H9 (cell line): ENCODE measurements at regions not wholly inside any gene's neighbourhood (a gene's known extent, or its start where the extent isn't known, plus 50 kb on each side); places are given as distances from the start of the nearest gene placed in this dataset.

Experiments used
- DNase-seq: peaks from one replicate; pipeline ENCODE4 v3.0.0-alpha.2; 2017
- H2AFZ ChIP-seq: one replicate; pipeline ENCODE4 v1.6.1; 2013; ENCODE audit warnings: mild to moderate bottlenecking, low read length, control low read depth, moderate library complexity
- H2AK5ac ChIP-seq: 2 replicates; pipeline ENCODE4 v1.6.1; 2013; ENCODE audit warnings: low read length, control low read depth, mixed read lengths; ENCODE audit not compliant: insufficient read length
- H2BK120ac ChIP-seq: one replicate; pipeline ENCODE4 v1.6.1; 2013; ENCODE audit warnings: low read depth, mild to moderate bottlenecking, low read length, control low read depth, inconsistent platforms; ENCODE audit not compliant: poor library complexity, severe bottlenecking
- H2BK12ac ChIP-seq: 2 replicates; pipeline ENCODE4 v1.6.1; 2013; ENCODE audit warnings: low read length, control low read depth, mixed read lengths, low read depth; ENCODE audit not compliant: insufficient read length
- H2BK15ac ChIP-seq: 2 replicates; pipeline ENCODE4 v1.6.1; 2013; ENCODE audit warnings: low read depth, low read length, control low read depth
- H2BK20ac ChIP-seq: one replicate; pipeline ENCODE4 v1.6.1; 2013; ENCODE audit warnings: low read depth, mild to moderate bottlenecking, low read length, control low read depth, inconsistent platforms; ENCODE audit not compliant: poor library complexity, severe bottlenecking
- H2BK5ac ChIP-seq: 2 replicates; pipeline ENCODE4 v1.6.1; 2013; ENCODE audit warnings: low read length, control low read depth, mixed read lengths; ENCODE audit not compliant: insufficient read length
- H3K14ac ChIP-seq: 2 replicates; pipeline ENCODE4 v1.6.1; 2013; ENCODE audit warnings: low read length, control low read depth; ENCODE audit not compliant: insufficient read depth
- H3K18ac ChIP-seq: 2 replicates; pipeline ENCODE4 v1.6.1; 2013; ENCODE audit warnings: low read depth, mild to moderate bottlenecking, mixed read lengths, low read length, control low read depth; ENCODE audit not compliant: insufficient read length
- H3K23ac ChIP-seq: 2 replicates; pipeline ENCODE4 v1.6.1; 2013; ENCODE audit warnings: low read length, control low read depth, mixed read lengths, low read depth; ENCODE audit not compliant: insufficient read length
- H3K23me2 ChIP-seq: 2 replicates; pipeline ENCODE4 v1.6.1; 2013; ENCODE audit warnings: low read depth, mild to moderate bottlenecking, mixed read lengths, low read length, control low read depth; ENCODE audit not compliant: insufficient read length, poor library complexity, severe bottlenecking
- H3K27ac ChIP-seq: 2 replicates; pipeline ENCODE4 v1.5.1; 2013; ENCODE audit warnings: low read length, control low read depth, mixed read lengths, low read depth; ENCODE audit not compliant: insufficient read length
- H3K27me3 ChIP-seq: 2 replicates; pipeline ENCODE4 v1.6.1; 2013; ENCODE audit warnings: low read length, control low read depth, inconsistent platforms; ENCODE audit not compliant: insufficient read depth
- H3K4ac ChIP-seq: 2 replicates; pipeline ENCODE4 v1.6.1; 2013; ENCODE audit warnings: low read depth, mild to moderate bottlenecking, control low read depth, inconsistent platforms, low read length, moderate library complexity
- H3K4me1 ChIP-seq: 2 replicates; pipeline ENCODE4 v1.6.1; 2013; ENCODE audit warnings: low read length, control low read depth, inconsistent platforms; ENCODE audit not compliant: insufficient read depth
- H3K4me2 ChIP-seq: 2 replicates; pipeline ENCODE4 v1.6.1; 2013; ENCODE audit warnings: low read length, control low read depth, mixed read lengths; ENCODE audit not compliant: insufficient read length, insufficient read depth
- H3K56ac ChIP-seq: 2 replicates; pipeline ENCODE4 v1.6.1; 2013; ENCODE audit warnings: low read depth, mild to moderate bottlenecking, mixed read lengths, low read length, control low read depth; ENCODE audit not compliant: insufficient read length
- H3K79me1 ChIP-seq: 2 replicates; pipeline ENCODE4 v1.6.1; 2013; ENCODE audit warnings: low read depth, mild to moderate bottlenecking, moderate library complexity, low read length, control low read depth, inconsistent platforms; ENCODE audit not compliant: insufficient read depth, poor library complexity, severe bottlenecking
- H3K79me2 ChIP-seq: 2 replicates; pipeline ENCODE4 v1.6.1; 2013; ENCODE audit warnings: low read length, control low read depth, inconsistent platforms; ENCODE audit not compliant: insufficient read depth
- H3K9ac ChIP-seq: 2 replicates; pipeline ENCODE4 v1.6.1; 2013; ENCODE audit warnings: low read length, control low read depth, mixed read lengths; ENCODE audit not compliant: insufficient read length; ENCODE audit errors: extremely low read depth
- H3K9me3 ChIP-seq: one replicate; pipeline ENCODE4 v1.6.1; 2013; ENCODE audit warnings: low read depth, low read length, inconsistent platforms; ENCODE audit not compliant: control insufficient read depth
- H3T11ph ChIP-seq: one replicate; pipeline ENCODE4 v1.6.1; 2013; ENCODE audit warnings: mild to moderate bottlenecking, low read length, control low read depth, inconsistent platforms
- H4K20me1 ChIP-seq: one replicate; pipeline ENCODE4 v1.6.1; 2013; ENCODE audit not compliant: control insufficient read depth, insufficient read length, insufficient read depth
- H4K5ac ChIP-seq: 2 replicates; pipeline ENCODE4 v1.6.1; 2013; ENCODE audit warnings: low read depth, mild to moderate bottlenecking, mixed read lengths, low read length, control low read depth; ENCODE audit not compliant: insufficient read length
- H4K8ac ChIP-seq: replicated peaks from 2 replicates; pipeline ENCODE4 v1.6.1; 2013; ENCODE audit warnings: low read length, control low read depth, mixed read lengths, low read depth; ENCODE audit not compliant: insufficient read length
- H4K91ac ChIP-seq: 2 replicates; pipeline ENCODE4 v1.6.1; 2013; ENCODE audit warnings: low read depth, mild to moderate bottlenecking, moderate library complexity, mixed read lengths, low read length, control low read depth; ENCODE audit not compliant: insufficient read length
- H3K27ac Mint-ChIP-seq, 3 experiments: 2 replicates in 2 of 3; 3 replicates in 1 of 3; pipeline ENCODE4 v1.8.0; 2020 to 2021; ENCODE audit warnings: mixed read lengths in 3 of 3, mild to moderate bottlenecking in 1 of 3, moderate library complexity in 1 of 3
- H3K27me3 Mint-ChIP-seq: 2 replicates; pipeline ENCODE4 v1.8.0; 2021; ENCODE audit warnings: low read depth, mild to moderate bottlenecking, moderate library complexity, mixed read lengths
- H3K36me3 Mint-ChIP-seq, 3 experiments: 2 replicates in 2 of 3; 3 replicates in 1 of 3; pipeline ENCODE4 v1.8.0; 2020 to 2021; ENCODE audit warnings: low read depth in 3 of 3, mixed read lengths in 3 of 3; ENCODE audit not compliant: insufficient read depth in 1 of 3
- H3K4me1 Mint-ChIP-seq, 2 experiments: 2 replicates each; pipeline ENCODE4 v1.8.0; 2020; ENCODE audit warnings: mixed read lengths in 2 of 2
- H3K4me3 Mint-ChIP-seq, 2 experiments: 2 replicates in 1 of 2; 3 replicates in 1 of 2; pipeline ENCODE4 v1.8.0; 2020 to 2021; ENCODE audit warnings: mild to moderate bottlenecking in 2 of 2, mixed read lengths in 2 of 2, moderate library complexity in 1 of 2
- H3K9me3 Mint-ChIP-seq, 2 experiments: 2 replicates in 1 of 2; 3 replicates in 1 of 2; pipeline ENCODE4 v1.8.0; 2020; ENCODE audit warnings: mild to moderate bottlenecking in 2 of 2, mixed read lengths in 2 of 2, moderate library complexity in 1 of 2
- CTCF ChIP-seq: fragments of 200-600 bp; sonication (generic); conservative IDR thresholded peaks from 3 replicates; pipeline ENCODE4 v1.8.0; 2021; ENCODE audit warnings: antibody characterized with exemption, mild to moderate bottlenecking
- WGBS: extraction: QIAGEN DNeasy Blood & Tissue Kit; methylation state at CpG from one replicate; pipeline ENCODE4 v1.1.7; 2013; ENCODE audit warnings: missing lambda C conversion rate, low lambda C conversion rate, mixed read lengths; ENCODE audit not compliant: insufficient read length; ENCODE audit errors: extremely low coverage; 5-methylcytosine and 5-hydroxymethylcytosine counted together

GRCh38 chr19:21626091-21626490 lies 120.7 kb downstream of the ZNF429 start:
- H3K36me3 Mint-ChIP-seq, result peaks cover 7 to 16% (median 10%) of the 10 kb centered on the region in 3 experiments; a peak in 6 of 7 replicates
- no peak overlapping the region for H3K4me2 ChIP-seq

More at GRCh38 chr19:21626091-21626490, 120.7 kb downstream of the ZNF429 start:
- TF ChIP-seq CTCF, result no peak
- Histone ChIP-seq H3K23me2 (no peaks in the 10 kb centered on the region), H4K91ac (no peak overlapping the region), H3K4ac (no peak overlapping the region), H3K23ac (no peak overlapping the region), H2BK5ac (no peak overlapping the region), H3K27me3 (no peaks in the 10 kb centered on the region), H4K20me1 (no peaks in the 10 kb centered on the region), H2AK5ac (no peak overlapping the region), H3K9me3 (peaks cover 31% of the 10 kb centered on the region), H3K79me1 (no peaks in the 10 kb centered on the region), H3K9ac (no peak overlapping the region), H3K14ac (no peak overlapping the region), H3K27ac (no peak overlapping the region), H2AFZ (no peak overlapping the region), H3T11ph (no peak overlapping the region), H3K56ac (no peak overlapping the region), H2BK15ac (no peak overlapping the region), H3K18ac (no peak overlapping the region), H4K8ac (no peak overlapping the region), H3K4me1 (no peaks in the 10 kb centered on the region), H4K5ac (no peak overlapping the region), H2BK20ac (no peak overlapping the region), H3K79me2 (no peaks in the 10 kb centered on the region), H2BK12ac (no peak overlapping the region), H2BK120ac (no peak overlapping the region)
- no CpG with 5 or more reads among the region's 1 CpG for WGBS
- no peak overlapping the region for H3K27ac Mint-ChIP-seq
- peaks cover 64 to 78% of the 10 kb centered on the region in 2 experiments for H3K9me3 Mint-ChIP-seq
- peaks cover 27 to 38% of the 10 kb centered on the region in 2 experiments for H3K4me1 Mint-ChIP-seq
- no peak for DNase-seq
- H3K27me3 Mint-ChIP-seq, result no peaks in the 10 kb centered on the region; the same call in 1 of the 2 replicates
- H3K4me3 Mint-ChIP-seq, result no peak overlapping the region
